Liver (tissue), 3 donors: ENCODE measurements at regions not wholly inside any gene's neighbourhood (a gene's known extent, or its start where the extent isn't known, plus 50 kb on each side); places are given as distances from the start of the nearest gene placed in this dataset.

Source experiments
- CTCF ChIP-seq: fragments of 150-350 bp; IDR thresholded peaks from 2 replicates; pipeline ENCODE4 v1.5.1; 2017; ENCODE audit warnings: improper control_type of control experiment, low read depth, low read length; ENCODE audit not compliant: missing input control
- EGR1 ChIP-seq, 2 donors: IDR thresholded peaks; 2 replicates each; pipeline ENCODE4 v1.6.1; 2016 to 2018; ENCODE audit warnings: antibody characterized with exemption in 2 of 2, low read depth in 2 of 2
- GABPA ChIP-seq, 2 donors: IDR thresholded peaks in 1 of 2; conservative IDR thresholded peaks in 1 of 2; 2 replicates each; pipeline ENCODE4 v1.6.1; 2016; ENCODE audit warnings: antibody characterized with exemption in 2 of 2, mild to moderate bottlenecking in 1 of 2, moderate library complexity in 1 of 2
- MAX ChIP-seq: IDR thresholded peaks from 2 replicates; pipeline ENCODE4 v1.6.1; 2016; ENCODE audit warnings: antibody characterized with exemption
- RXRA ChIP-seq, 2 donors: IDR thresholded peaks; 2 replicates each; pipeline ENCODE4 v1.6.1; 2017 to 2018; ENCODE audit warnings: antibody characterized with exemption in 2 of 2, mild to moderate bottlenecking in 1 of 2
- SP1 ChIP-seq: IDR thresholded peaks from 2 replicates; pipeline ENCODE4 v1.6.1; 2018; ENCODE audit warnings: antibody characterized with exemption, mild to moderate bottlenecking
- TAF1 ChIP-seq: conservative IDR thresholded peaks from 2 replicates; pipeline ENCODE4 v1.6.1; 2016; ENCODE audit warnings: antibody characterized with exemption, mild to moderate bottlenecking
- YY1 ChIP-seq: IDR thresholded peaks from 2 replicates; pipeline ENCODE4 v1.6.1; 2016; ENCODE audit warnings: antibody characterized with exemption, mild to moderate bottlenecking
- TF ChIP-seq, protein P1 (sequence below): IDR thresholded peaks from 2 replicates; pipeline ENCODE4 v1.6.1; 2016; ENCODE audit warnings: antibody characterized with exemption
- donor health status: healthy.
- donor health status: healthy.

DNA sequence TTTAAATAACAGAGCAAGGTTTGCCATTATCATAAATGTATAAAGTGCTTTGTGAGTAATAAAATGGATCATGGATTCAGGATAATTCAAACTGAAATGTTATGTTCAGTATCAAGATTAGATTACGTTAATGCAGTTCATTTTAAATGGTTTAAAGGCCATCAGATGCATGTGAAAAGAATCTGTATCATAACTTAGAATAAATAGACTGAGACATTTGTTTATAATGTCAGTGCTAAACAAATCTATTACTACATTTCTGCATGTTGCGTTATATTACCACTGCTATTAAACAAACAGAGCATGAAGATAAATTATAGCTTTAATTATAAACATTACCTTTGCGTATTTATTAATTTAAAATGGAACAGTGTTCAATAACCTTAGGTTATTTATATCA, 160.2 kb downstream of the TOX3 start:
- TF ChIP-seq GABPA (IDR thresholded peaks at IDR 0.05 in 1 of 2, conservative IDR thresholded peaks at IDR 0.05 in 1 of 2): no peak
- no peak for TF ChIP-seq SP1
- no peak for TF ChIP-seq CTCF
- TF ChIP-seq, protein P1, sequence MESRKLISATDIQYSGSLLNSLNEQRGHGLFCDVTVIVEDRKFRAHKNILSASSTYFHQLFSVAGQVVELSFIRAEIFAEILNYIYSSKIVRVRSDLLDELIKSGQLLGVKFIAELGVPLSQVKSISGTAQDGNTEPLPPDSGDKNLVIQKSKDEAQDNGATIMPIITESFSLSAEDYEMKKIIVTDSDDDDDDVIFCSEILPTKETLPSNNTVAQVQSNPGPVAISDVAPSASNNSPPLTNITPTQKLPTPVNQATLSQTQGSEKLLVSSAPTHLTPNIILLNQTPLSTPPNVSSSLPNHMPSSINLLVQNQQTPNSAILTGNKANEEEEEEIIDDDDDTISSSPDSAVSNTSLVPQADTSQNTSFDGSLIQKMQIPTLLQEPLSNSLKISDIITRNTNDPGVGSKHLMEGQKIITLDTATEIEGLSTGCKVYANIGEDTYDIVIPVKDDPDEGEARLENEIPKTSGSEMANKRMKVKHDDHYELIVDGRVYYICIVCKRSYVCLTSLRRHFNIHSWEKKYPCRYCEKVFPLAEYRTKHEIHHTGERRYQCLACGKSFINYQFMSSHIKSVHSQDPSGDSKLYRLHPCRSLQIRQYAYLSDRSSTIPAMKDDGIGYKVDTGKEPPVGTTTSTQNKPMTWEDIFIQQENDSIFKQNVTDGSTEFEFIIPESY: no peak
- TF ChIP-seq RXRA (IDR thresholded peaks at IDR 0.05): no peak
- no peak for TF ChIP-seq MAX
- TF ChIP-seq TAF1: no peak
- TF ChIP-seq EGR1 (IDR thresholded peaks at IDR 0.05; ENCODE audit: low read depth in 2 of 2): no peak
- TF ChIP-seq YY1: no peak
